Brain microvascular endothelial cell (primary cell): ENCODE measurements at regions not wholly inside any gene's neighbourhood (a gene's known extent, or its start where the extent isn't known, plus 50 kb on each side); places are given as distances from the start of the nearest gene placed in this dataset.

Experiments
- DNase-seq: peaks from one replicate; pipeline ENCODE4 v3.0.0-alpha.2; 2020
- H3K27ac ChIP-seq: fragments of 250-450 bp; sonication (Bioruptor Pico); 2 replicates; pipeline ENCODE4 v1.5.1; 2020; ENCODE audit warnings: mild to moderate bottlenecking, moderate library complexity
- H3K27me3 ChIP-seq: fragments of 250-450 bp; sonication (Bioruptor Pico); replicated peaks from 2 replicates; pipeline ENCODE4 v1.5.1; 2020; ENCODE audit warnings: mild to moderate bottlenecking
- H3K36me3 ChIP-seq: fragments of 250-450 bp; sonication (Bioruptor Pico); replicated peaks from 2 replicates; pipeline ENCODE4 v1.5.1; 2020; ENCODE audit warnings: mild to moderate bottlenecking
- H3K4me3 ChIP-seq: 2 replicates; pipeline ENCODE4 v1.5.1; 2011; ENCODE audit warnings: low read depth, mild to moderate bottlenecking, control low read depth, low read length, moderate library complexity
- CTCF ChIP-seq: IDR thresholded peaks from 2 replicates; pipeline ENCODE4 v1.5.1; 2011; ENCODE audit warnings: low read depth, mild to moderate bottlenecking, moderate library complexity, low read length, control low read depth, inconsistent platforms; ENCODE audit errors: missing control alignments
- in situ Hi-C: cut with HindIII; loops from 2 replicates; pipeline ENCODE4 v1.10.0; 2017; ENCODE audit warnings: low sequenced_read_pairs, low pct_ligation_motif_present

GRCh38 chr13:53101883-53102282 lies 73.3 kb downstream of the OLFM4 start:
- no peak for DNase-seq
- Histone ChIP-seq H3K27ac (no peak overlapping the region), H3K27me3 (no peaks in the 10 kb centered on the region), H3K36me3 (no peaks in the 10 kb centered on the region), H3K4me3 (no peak overlapping the region)
- no peak for TF ChIP-seq CTCF
- in situ Hi-C loops, result no loop called here

- Histone ChIP-seq H3K27me3 (no peaks in the 10 kb centered on the region), H3K36me3 (no peaks in the 10 kb centered on the region), H3K4me3 (no peak overlapping the region), H3K27ac (no peak overlapping the region)
- no peak for TF ChIP-seq CTCF
- no peak for DNase-seq
- in situ Hi-C loops, result no loop called here
Observed at GRCh38 chr13:53104136-53104535, 75.5 kb downstream of the OLFM4 start.

GRCh38 chr13:53105477-53105876 lies 76.9 kb downstream of the OLFM4 start:
- no peak overlapping the region for H3K27ac ChIP-seq
- H3K27me3 ChIP-seq, result no peaks in the 10 kb centered on the region
- H3K36me3 ChIP-seq, result no peaks in the 10 kb centered on the region
- DNase-seq, result no peak
- in situ Hi-C loops, result no loop called here
- no peak for TF ChIP-seq CTCF
- H3K4me3 ChIP-seq, result no peak overlapping the region

- Histone ChIP-seq H3K36me3 (no peaks in the 10 kb centered on the region), H3K4me3 (no peak overlapping the region), H3K27ac (no peak overlapping the region), H3K27me3 (no peaks in the 10 kb centered on the region)
- TF ChIP-seq CTCF, result no peak
- DNase-seq, result no peak
- in situ Hi-C loops, result no loop called here
Observed at GRCh38 chr13:53105890-53106289, 77.3 kb downstream of the OLFM4 start.

- no peak overlapping the region for H3K4me3 ChIP-seq
- in situ Hi-C loops, result no loop called here
- H3K36me3 ChIP-seq, result no peaks in the 10 kb centered on the region
- TF ChIP-seq CTCF, result no peak
- no peak overlapping the region for H3K27ac ChIP-seq
- H3K27me3 ChIP-seq, result no peaks in the 10 kb centered on the region
- DNase-seq, result no peak
Observed at GRCh38 chr13:53110181-53110580, 81.6 kb downstream of the OLFM4 start.

- no peak for DNase-seq
- TF ChIP-seq CTCF, result no peak
- no peak overlapping the region for H3K4me3 ChIP-seq
- no peak overlapping the region for H3K27ac ChIP-seq
- no peaks in the 10 kb centered on the region for H3K27me3 ChIP-seq
- H3K36me3 ChIP-seq, result no peaks in the 10 kb centered on the region
- in situ Hi-C loops, result no loop called here
Observed at GRCh38 chr13:53110614-53111013, 82.0 kb downstream of the OLFM4 start.
